GM18499 (cell line): ENCODE measurements at regions not wholly inside any gene's neighbourhood (a gene's known extent, or its start where the extent isn't known, plus 50 kb on each side); places are given as distances from the start of the nearest gene placed in this dataset.

Experiments
- ATAC-seq: cut with Tn5 transposase; IDR thresholded peaks from one replicate; pipeline ENCODE4 v1.9.1; 2021; ENCODE audit warnings: moderate number of reproducible peaks; ENCODE audit not compliant: insufficient read depth, unreplicated experiment

GRCh38 chr2:12073217-12073852 lies 326.9 kb downstream of the LPIN1 start:
- ATAC-seq: no peak

- no peak for ATAC-seq
These were observed 327.9 kb downstream of the LPIN1 start for GRCh38 chr2:12074126-12074844.

- ATAC-seq: no peak
These were observed 328.4 kb downstream of the LPIN1 start for GRCh38 chr2:12074845-12075217.

GRCh38 chr2:12075603-12076002 lies 329.2 kb downstream of the LPIN1 start:
- no peak for ATAC-seq

DNA sequence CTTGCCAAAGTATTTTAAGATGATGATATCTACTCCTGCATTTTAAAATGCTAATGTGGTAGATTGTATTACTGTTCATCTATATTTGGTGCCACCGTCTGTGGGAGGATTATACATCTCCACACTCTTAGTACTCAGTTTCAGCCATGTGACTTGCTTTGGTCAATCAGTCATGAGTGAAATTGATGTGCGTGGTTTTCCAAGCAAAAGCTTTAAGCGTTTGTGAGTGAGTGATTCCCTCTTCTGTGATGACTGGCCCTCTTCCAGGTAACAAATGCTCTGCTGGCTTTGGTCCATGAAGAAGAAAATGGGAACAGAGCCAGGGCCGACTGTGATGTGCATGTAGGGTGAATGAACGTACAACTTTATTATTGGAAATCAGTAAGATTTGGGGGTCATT lies 330.4 kb downstream of the LPIN1 start:
- no peak for ATAC-seq

DNA sequence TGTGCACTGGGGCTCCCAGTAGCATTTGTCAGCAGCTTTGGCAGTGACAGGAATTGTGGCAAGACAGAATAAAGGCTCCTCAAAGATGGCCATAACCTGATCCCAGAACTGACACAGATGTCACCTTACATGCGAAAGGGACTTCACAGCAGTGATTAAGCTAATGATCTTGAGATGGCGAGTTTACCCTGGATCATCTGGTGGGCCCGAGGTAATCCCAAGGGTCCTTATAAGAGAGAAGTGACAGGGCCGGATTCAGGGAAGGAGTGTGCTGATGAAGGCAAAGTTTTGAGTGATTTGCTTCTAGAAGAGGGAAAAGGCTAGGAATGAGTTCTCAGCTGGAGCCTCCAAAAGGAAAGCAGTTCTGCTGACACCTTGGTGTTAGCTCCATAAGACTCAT lies 333.9 kb downstream of the LPIN1 start:
- ATAC-seq: no peak

- ATAC-seq: no peak
These were observed 335.2 kb downstream of the LPIN1 start for GRCh38 chr2:12081481-12082210.

DNA sequence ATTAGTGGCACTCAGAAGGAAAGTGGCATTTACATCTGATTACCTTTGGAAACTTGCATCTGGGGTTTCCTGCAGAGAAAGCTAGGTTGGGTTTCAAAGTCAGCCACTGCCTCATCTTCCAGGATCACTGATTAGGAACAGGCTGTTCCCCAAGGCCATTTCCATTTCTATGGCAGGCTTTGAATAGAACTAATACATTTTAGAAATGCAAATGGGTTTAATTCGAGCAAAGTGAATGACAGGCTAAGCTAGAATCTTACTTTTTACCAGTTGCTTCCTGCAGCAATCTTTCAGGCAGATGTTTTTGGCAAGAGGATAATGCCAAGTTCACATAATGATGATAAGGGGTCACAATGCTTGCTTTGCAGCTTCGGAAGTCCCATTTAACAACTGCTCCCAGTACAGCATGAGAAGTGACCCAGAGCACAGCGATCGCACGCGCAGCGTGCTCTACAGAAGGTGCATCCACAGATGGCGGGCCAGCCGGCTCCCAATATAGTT lies 336.7 kb downstream of the LPIN1 start:
- no peak for ATAC-seq

GRCh38 chr2:12083713-12084419 lies 337.4 kb downstream of the LPIN1 start:
- no peak for ATAC-seq

DNA sequence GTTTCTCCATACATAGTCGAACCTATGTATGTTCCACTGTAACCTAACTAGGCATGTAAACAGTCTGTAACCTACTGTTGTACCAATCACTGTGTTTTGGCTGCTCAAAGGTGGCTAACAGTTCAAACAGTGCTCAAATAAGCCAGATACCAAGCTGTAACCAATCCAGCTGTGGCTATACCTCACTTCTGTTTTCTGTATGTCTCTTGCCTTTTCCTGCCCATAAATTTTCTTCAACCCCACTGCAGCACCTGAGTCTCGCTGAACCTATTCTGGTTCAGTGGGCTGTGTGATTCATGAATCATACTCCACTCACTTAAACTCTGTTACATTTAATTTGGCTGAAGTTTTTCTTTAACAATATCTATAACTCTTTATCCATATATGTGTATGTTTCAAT lies 340.7 kb downstream of the LPIN1 start:
- no peak for ATAC-seq

DNA sequence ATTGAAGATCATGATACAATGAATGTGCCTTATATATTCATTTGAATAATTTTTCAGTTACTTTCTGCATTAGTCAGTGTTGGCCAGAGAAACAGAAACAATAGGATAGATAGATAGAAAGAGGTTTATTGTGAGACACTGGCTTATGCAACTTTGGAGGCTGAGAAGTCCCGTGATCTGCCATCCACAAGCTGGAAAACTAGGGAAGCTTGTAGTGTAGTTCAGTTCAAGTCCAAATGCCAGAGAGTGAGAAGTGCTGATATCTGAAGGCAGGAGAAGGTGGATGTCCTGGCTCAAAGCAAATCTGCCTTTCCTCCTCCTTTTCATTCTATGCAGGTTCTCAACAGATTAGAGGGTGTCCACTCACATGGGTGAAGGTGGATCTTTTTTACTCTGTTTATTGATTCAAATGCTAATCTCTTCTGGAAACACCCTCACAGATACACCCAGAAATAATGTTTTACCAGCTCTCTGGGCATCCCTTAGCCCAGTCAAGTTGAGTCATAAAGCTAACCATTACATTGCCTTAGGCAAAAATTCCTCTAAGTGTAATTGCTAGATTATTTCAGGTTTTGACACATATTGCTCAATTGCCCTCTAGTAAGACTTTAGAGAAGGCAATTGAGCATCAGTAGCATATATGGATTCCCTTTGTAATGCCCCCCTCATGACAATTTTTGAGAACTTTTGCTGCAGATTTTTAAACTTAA lies 341.4 kb downstream of the LPIN1 start:
- no peak for ATAC-seq

DNA sequence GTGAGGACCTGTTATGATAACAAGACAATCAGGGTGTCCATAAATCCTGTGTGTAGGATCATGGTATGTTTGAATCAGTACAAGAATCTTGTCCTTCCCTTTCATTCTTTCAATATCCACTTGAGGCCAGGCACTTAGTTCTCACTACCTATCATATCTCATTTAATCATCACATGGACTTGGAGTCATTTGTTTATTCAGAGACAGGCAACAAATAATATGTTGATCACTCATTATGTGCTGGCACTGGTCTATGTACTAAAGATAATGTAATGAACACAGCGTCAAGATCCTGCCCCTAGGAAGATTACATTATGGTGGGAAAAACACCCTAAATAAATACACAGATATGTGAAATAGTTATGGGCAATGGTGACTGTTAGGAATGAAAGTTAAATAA lies 342.6 kb downstream of the LPIN1 start:
- ATAC-seq: no peak

GRCh38 chr2:12089496-12089895 lies 343.1 kb downstream of the LPIN1 start:
- no peak for ATAC-seq

GRCh38 chr2:12090072-12090471 lies 343.6 kb downstream of the LPIN1 start:
- ATAC-seq: no peak

GRCh38 chr2:12090590-12090989 lies 344.2 kb downstream of the LPIN1 start:
- no peak for ATAC-seq

DNA sequence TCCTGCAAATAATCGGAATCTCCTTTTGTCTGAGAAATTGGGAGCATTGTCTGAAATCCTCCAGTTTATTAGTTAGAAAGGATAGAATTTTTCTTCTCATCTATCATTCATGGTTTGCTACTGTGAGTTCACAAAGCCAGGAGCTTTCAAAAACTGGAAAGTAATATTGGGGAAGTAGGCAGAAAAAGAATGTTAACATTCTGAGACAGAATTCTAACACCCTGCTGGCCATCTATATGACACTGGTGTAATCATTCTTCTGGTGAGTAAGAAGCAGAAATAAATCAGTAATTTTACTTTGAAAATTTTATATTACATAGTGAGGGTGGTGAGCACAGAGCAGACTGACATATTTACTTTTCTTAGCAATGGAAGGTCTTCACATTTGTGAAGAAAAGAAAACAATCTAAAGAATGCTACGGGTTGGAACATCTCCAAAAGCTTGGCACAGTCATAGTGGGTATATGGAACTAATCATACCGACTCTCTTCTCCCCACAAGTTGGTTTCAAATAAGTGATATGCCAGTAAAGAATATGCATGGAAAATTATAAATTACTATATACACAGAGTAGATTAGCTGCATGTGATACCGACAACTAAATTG lies 344.9 kb downstream of the LPIN1 start:
- ATAC-seq: no peak

DNA sequence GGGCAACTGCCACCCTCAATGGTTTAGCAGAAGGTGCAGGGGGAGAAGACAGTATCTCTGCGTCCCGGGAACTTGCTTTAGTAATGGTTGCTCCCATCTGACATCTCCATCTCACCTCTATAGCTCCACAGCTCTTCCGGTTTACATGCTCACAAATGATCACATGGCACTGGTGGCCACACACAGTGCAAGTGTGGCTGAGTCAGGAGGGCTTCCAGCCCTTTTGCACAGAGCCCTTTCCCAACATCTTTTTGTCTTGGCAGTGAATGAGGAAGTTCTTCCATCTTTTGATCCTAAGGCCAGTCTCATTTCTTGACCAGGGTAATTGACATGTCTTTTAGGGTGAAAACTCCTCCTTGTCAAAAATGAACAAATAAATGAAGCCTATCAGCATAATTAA lies 347.7 kb downstream of the LPIN1 start:
- ATAC-seq: no peak

GRCh38 chr2:12096051-12096787 lies 349.8 kb downstream of the LPIN1 start:
- no peak for ATAC-seq

DNA sequence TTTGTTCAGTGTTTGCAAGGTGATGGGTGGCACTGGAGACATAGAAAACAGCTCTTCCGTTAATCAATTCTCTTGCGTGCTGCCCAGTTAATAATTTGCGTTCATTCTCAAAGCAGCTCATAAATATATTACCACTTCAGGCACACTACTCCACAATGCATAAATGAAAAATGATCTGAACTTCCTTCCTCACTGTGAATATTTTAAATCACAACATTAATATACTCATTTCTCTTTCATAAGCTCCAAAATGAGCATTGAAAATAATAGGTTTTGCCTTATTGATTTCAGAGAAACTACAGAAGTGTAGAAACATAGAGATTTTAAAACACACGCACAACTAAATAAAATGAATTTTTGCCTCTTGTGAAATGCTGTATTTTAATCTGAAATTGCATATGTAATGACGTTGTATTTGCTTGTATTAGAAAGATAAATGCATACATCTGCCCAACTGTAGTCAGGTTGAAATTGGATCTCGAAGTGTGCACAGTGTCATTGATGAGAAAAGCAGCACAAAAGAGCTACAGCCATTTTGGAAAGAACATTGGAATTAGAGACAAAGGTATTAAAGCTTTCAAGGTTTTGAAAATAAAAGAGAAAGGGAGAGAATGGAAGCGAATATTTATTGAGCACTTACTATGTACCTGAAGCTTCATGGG lies 350.5 kb downstream of the LPIN1 start:
- no peak for ATAC-seq
